AG04449 (cell line): ENCODE measurements at regions not wholly inside any gene's neighbourhood (a gene's known extent, or its start where the extent isn't known, plus 50 kb on each side); places are given as distances from the start of the nearest gene placed in this dataset.

Source experiments
- CTCF ChIA-PET: fragments of 350-600 bp; formaldehyde crosslinking; extraction: SDS; loops from one replicate; lab custom pipeline; 2021; ENCODE audit warnings: antibody characterized with exemption; lab: Yijun Ruan, JAX
- POLR2A ChIA-PET: fragments of 400-600, 350-600 bp; formaldehyde crosslinking; extraction: SDS; loops from one replicate; lab custom pipeline; 2020; ENCODE audit warnings: antibody characterized with exemption, inconsistent platforms; lab: Yijun Ruan, JAX
- DNase-seq: peaks from one replicate; pipeline ENCODE4 v3.0.0-alpha.2; 2010; ENCODE audit warnings: low read depth, low spot score
- H3K4me3 ChIP-seq: 2 replicates; pipeline ENCODE4 v1.5.1; 2011; ENCODE audit warnings: low read depth, mild to moderate bottlenecking, control low read depth, low read length
- CTCF ChIP-seq: IDR thresholded peaks from one replicate; pipeline ENCODE4 v1.5.1; 2011; ENCODE audit warnings: mild to moderate bottlenecking, moderate library complexity, low read length, control low read depth, inconsistent platforms; ENCODE audit not compliant: insufficient read depth; ENCODE audit errors: missing control alignments

GRCh38 chr13:109668433-109669233 lies 117.8 kb downstream of the IRS2 start:
- no peak for DNase-seq
- ChIA-PET CTCF (interaction anchor here (1.4 kb wide), 1 partner anchor 71 kb away, joined by 3 read pairs; no protein-coding TSS in a partner anchor), POLR2A (no interaction called here)
- no peak overlapping the region for H3K4me3 ChIP-seq
- no peak for TF ChIP-seq CTCF

- ChIA-PET POLR2A (no interaction called here), CTCF (interaction anchor here (1.4 kb wide), 1 partner anchor 70 kb away, joined by 3 read pairs; no protein-coding TSS in a partner anchor)
- no peak for DNase-seq
- H3K4me3 ChIP-seq, result no peak overlapping the region
- no peak for TF ChIP-seq CTCF
These were observed 118.5 kb downstream of the IRS2 start for GRCh38 chr13:109667807-109668291.

- ChIA-PET POLR2A (no interaction called here), CTCF (no interaction called here)
- H3K4me3 ChIP-seq, result peak overlapping the region; percentile 6; the same call in 1 of the 2 replicates
These were observed 119.3 kb downstream of the IRS2 start for GRCh38 chr13:109667056-109667455.

GRCh38 chr13:109666656-109667055 lies 119.7 kb downstream of the IRS2 start:
- DNase-seq, result no peak
- TF ChIP-seq CTCF, result no peak
- H3K4me3 ChIP-seq, result no peak overlapping the region
- ChIA-PET POLR2A (no interaction called here), CTCF (interaction anchor here (0.6 kb wide), 1 partner anchor 200 kb away, joined by 3 read pairs; no protein-coding TSS in a partner anchor)

More at GRCh38 chr13:109667056-109667455, 119.3 kb downstream of the IRS2 start:
- no peak for TF ChIP-seq CTCF
- no peak for DNase-seq

GRCh38 chr13:109665781-109666249 lies 120.6 kb downstream of the IRS2 start:
- H3K4me3 ChIP-seq, result no peak overlapping the region
- POLR2A ChIA-PET, result interaction anchor here (0.6 kb wide), 1 partner anchor 118 kb away, joined by 3 read pairs; no protein-coding TSS in a partner anchor
- TF ChIP-seq CTCF, result no peak
- DNase-seq, result no peak
- CTCF ChIA-PET, result no interaction called here

GRCh38 chr13:109665240-109665639 lies 121.1 kb downstream of the IRS2 start:
- CTCF ChIA-PET, result no interaction called here
- DNase-seq, result no peak
- POLR2A ChIA-PET, result interaction anchor here (0.6 kb wide), 2 partner anchors 39 to 118 kb away, joined by 3 read pairs; no protein-coding TSS in a partner anchor
- no peak for TF ChIP-seq CTCF
- no peak overlapping the region for H3K4me3 ChIP-seq
